ENCODE measurements at regions not wholly inside any gene's neighbourhood (a gene's known extent, or its start where the extent isn't known, plus 50 kb on each side); places are given as distances from the start of the nearest gene placed in this dataset.

GRCh38 chr10:113320211-113320610 lies 232.6 kb upstream of the HABP2 start:
- TF ChIP-seq CTCF (IDR thresholded peaks at IDR 0.05; ENCODE audit: borderline replicate concordance): no peak

GRCh38 chr10:113320987-113321386 lies 231.9 kb upstream of the HABP2 start:
- peaks cover 1% of the 10 kb centered on the region for H3K4me1 ChIP-seq
- intact Hi-C loops (cut with micrococcal nuclease): no loop called here
- no peak for TF ChIP-seq CTCF (IDR thresholded peaks at IDR 0.05; ENCODE audit: borderline replicate concordance)
- H3K27me3 ChIP-seq (ENCODE audit: low read depth): peaks cover 10% of the 10 kb centered on the region
- H3K9me3 ChIP-seq (replicated peaks): no peaks in the 10 kb centered on the region
- no peak for DNase-seq
- H3K36me3 ChIP-seq: no peaks in the 10 kb centered on the region
- no peak overlapping the region for H3K27ac ChIP-seq (replicated peaks)
- H3K4me3 ChIP-seq: no peak overlapping the region

More at GRCh38 chr10:113320211-113320610, 232.6 kb upstream of the HABP2 start:
- intact Hi-C loops (cut with micrococcal nuclease): no loop called here
- peaks cover 18% of the 10 kb centered on the region for H3K27me3 ChIP-seq (ENCODE audit: low read depth)
- H3K4me3 ChIP-seq: no peak overlapping the region
- no peaks in the 10 kb centered on the region for H3K36me3 ChIP-seq
- DNase-seq: no peak
- no peaks in the 10 kb centered on the region for H3K9me3 ChIP-seq (replicated peaks)
- no peaks in the 10 kb centered on the region for H3K4me1 ChIP-seq
- no peak overlapping the region for H3K27ac ChIP-seq (replicated peaks)

- Histone ChIP-seq H3K4me1 (peaks cover 8% of the 10 kb centered on the region), H3K27me3 (ENCODE audit: low read depth) (no peaks in the 10 kb centered on the region), H3K27ac (replicated peaks) (no peak overlapping the region), H3K9me3 (replicated peaks) (no peaks in the 10 kb centered on the region), H3K36me3 (no peaks in the 10 kb centered on the region), H3K4me3 (no peak overlapping the region)
- no peak for TF ChIP-seq CTCF (IDR thresholded peaks at IDR 0.05; ENCODE audit: borderline replicate concordance)
- intact Hi-C loops (cut with micrococcal nuclease): no loop called here
- DNase-seq: no peak
Measured at GRCh38 chr10:113322843-113323242, 230.0 kb upstream of the HABP2 start.

- TF ChIP-seq CTCF (IDR thresholded peaks at IDR 0.05; ENCODE audit: borderline replicate concordance): no peak
- intact Hi-C loops (cut with micrococcal nuclease): no loop called here
- no peak for DNase-seq
- no peak overlapping the region for H3K27ac ChIP-seq (replicated peaks)
- no peak overlapping the region for H3K4me3 ChIP-seq
- peaks cover 8% of the 10 kb centered on the region for H3K4me1 ChIP-seq
- no peaks in the 10 kb centered on the region for H3K27me3 ChIP-seq (ENCODE audit: low read depth)
- H3K36me3 ChIP-seq: no peaks in the 10 kb centered on the region
- no peaks in the 10 kb centered on the region for H3K9me3 ChIP-seq (replicated peaks)
Measured at GRCh38 chr10:113323985-113324384, 228.9 kb upstream of the HABP2 start.

GRCh38 chr10:113326160-113327111 lies 226.4 kb upstream of the HABP2 start:
- Histone ChIP-seq H3K4me3 (no peak overlapping the region), H3K27me3 (ENCODE audit: low read depth) (peaks cover 6% of the 10 kb centered on the region), H3K9me3 (replicated peaks) (no peaks in the 10 kb centered on the region), H3K27ac (replicated peaks) (peak overlapping the region; percentile 25), H3K36me3 (no peaks in the 10 kb centered on the region), H3K4me1 (peaks cover 8% of the 10 kb centered on the region)
- peak; percentile 16 for TF ChIP-seq CTCF (IDR thresholded peaks at IDR 0.05; ENCODE audit: borderline replicate concordance)
- intact Hi-C loops (cut with micrococcal nuclease): no loop called here
- DNase-seq: no peak

Data from left ventricle myocardium inferior (tissue), 1 donor.